ENCODE measurements at regions not wholly inside any gene's neighbourhood (a gene's known extent, or its start where the extent isn't known, plus 50 kb on each side); places are given as distances from the start of the nearest gene placed in this dataset.

DNA sequence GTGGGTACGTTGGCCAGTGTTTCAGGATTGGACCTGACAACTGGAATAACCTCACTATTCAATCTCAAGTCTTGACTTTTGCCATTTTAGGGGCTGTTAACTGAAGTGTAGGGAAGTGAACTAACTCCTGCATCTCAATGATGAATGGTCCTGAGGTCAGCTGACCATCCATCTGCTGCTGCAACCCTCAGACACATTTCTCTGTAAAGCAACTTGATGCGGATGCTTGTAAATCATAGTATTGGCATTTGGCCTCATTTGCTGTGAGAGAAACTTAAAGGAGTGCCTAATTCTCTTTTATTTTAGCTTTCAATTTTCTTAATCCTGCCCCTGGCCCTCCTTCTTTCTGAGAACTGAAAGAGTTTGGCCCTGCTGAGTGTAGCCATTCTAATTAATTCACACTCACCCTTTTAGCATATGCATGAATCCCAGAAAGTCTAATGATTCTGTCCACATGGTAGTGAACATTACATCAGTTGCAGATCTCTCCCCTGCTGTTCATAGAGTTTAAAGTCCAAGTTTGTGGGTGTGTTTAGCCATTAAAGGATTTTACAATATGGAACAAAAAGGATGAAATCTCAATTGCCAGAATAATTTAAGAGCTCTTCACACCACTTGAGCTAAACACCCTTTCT lies 1531.4 kb upstream of the SLC10A2 start:
- DNase-seq, result no peak

DNA sequence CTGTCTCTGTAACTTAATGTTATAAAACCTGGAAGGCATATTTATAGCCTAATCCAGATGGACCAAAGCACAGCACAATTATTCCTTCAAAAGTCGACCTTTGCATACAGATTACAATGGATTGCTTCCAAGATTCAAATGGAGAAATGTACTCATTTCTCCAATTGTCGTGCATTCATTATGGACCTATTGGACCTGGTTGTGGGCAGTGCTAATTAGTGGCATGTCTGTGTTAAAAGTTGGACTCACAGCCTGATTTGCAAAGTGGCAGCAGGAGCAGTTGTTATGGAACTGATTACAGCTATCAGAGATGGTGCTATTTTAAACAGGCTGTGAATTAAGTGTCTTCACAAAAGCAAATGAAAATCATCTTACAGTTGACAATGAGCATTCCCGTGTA lies 1529.3 kb upstream of the SLC10A2 start:
- no peak for DNase-seq

GRCh38 chr13:104594806-104595205 lies 1528.6 kb upstream of the SLC10A2 start:
- DNase-seq, result no peak

DNA sequence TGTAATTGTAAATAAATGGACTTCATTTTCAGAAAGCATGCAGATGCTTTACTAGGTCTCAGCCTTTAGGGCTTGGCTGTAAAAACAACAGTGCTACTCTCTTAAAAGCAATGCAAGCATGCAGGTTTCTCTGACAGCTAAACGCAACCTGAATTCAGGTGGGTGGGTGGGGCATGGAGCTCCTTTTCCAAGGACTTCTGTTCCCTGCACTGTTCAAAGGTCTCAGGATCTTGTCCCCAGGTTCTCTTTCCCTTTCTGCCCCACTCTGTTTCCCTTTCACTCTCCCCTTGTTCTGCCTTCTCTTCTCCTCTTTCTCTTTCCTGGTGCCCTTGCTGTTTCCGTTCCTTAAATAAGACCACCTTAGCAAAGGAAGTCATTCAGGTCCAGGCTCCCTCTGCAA lies 1527.5 kb upstream of the SLC10A2 start:
- DNase-seq, result no peak

- no peak for DNase-seq
Observed at GRCh38 chr13:104593251-104593576, 1527.0 kb upstream of the SLC10A2 start.

- no peak for DNase-seq
Observed at GRCh38 chr13:104592545-104593250, 1526.5 kb upstream of the SLC10A2 start.

DNA sequence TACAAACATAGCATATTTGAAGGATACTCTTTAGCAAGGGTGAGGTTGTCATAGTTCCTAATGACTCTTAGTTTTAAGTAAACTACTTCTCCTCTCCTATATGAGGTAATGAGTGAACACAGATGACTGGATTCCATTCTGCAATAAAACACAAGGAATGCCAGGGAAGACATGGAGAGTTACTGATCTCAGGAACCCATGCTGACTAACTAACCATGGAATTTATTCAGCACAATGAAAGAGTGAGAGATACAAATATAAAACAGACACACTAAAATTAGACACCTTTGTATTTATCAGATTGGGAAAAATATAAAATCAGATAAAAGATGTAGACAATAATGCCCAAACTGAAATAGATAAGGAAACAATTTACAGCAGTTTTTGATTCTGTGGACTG lies 1525.9 kb upstream of the SLC10A2 start:
- no peak for DNase-seq

DNA sequence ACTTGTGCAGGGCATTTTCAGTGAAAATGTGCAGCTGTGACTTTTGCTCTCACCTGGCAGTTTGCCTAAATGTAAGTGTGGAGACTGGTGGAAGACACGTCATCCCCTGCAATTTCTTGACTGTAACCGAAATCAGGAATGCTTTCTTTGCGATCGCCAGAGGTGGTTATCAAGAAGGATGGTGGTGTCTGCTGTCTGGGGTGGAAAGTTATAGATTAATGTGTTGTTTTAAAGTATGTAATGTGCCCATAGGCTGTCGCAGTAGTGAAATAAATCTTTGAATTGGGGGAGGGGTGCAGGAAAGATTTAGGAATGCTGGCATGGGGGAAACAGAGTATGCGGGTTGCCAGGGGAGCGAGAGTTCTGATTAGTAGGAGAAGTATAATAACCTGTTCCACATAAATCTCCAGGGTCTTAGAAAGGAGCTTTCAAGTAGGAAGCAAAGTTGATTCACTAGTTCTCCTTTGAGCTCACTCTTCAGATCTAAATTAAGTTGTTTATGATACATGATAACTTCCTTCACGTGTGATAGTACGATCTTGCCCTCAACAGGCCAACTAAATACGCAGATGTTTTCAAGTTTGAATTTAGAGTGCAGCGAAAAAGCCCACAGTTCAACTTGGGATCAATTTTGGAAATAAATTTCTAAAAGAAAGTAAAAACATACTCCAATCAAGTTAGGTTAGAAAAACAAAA lies 1520.0 kb upstream of the SLC10A2 start:
- no peak for DNase-seq

DNA sequence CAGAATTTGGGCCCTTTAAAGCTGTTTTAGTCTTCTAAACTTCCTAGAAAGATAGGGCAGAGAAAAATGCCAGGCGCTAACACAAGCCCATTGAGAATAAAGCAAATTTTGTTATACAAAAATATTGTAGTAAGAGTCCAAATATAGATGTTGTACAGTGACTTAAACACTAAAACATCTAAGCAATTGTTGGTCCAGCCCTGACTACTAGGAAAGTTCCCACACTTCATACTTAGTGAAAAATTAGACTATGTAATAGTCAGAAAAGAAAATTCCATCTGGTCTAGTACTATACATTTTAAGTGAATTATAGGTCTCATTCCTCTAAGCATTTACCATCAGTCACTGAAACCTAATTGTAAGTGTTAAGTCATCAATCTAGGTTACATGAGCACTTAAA lies 1518.3 kb upstream of the SLC10A2 start:
- DNase-seq, result no peak

DNA sequence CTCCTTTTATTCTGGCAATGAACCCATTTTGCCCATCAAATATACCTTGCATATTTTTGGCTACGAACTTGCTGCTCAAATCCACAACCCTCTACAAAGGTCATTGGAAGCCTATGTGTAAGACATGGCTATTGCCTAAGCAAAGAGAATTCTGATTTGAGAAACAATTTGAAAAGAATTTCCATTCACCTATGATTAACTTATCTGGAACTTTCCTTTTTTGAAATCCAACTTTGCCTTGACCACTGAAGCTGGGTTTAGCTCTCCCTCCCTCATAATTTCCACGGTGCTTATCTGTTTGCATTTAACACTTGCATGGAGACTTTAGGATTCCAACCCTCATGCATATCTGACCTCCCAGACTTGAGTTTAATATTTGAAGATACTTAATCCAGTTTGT lies 1514.7 kb upstream of the SLC10A2 start:
- DNase-seq, result no peak

- DNase-seq, result no peak
Observed at GRCh38 chr13:104577071-104577815, 1511.0 kb upstream of the SLC10A2 start.

DNA sequence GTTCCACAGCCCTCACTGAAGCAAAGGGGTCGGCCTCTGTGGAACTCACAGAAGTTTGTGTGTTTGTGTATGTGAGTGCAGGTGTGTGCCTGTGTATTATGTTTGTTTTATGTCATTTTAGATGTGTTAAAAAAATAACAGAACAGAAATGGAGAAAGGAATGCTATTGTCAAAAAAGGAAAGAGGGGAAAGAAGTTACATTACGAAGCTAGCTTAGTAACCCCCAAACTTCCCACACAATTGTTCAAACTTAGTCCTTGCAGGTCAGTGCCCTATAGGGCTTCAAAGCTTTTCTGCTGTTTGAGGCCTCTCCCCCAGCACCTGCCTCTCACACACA lies 1505.6 kb upstream of the SLC10A2 start:
- DNase-seq, result no peak

- DNase-seq, result peak in 12 of 14 donors; percentile 28 to 72 (median 64)
Observed at GRCh38 chr13:104571161-104571892, 1505.1 kb upstream of the SLC10A2 start.

DNA sequence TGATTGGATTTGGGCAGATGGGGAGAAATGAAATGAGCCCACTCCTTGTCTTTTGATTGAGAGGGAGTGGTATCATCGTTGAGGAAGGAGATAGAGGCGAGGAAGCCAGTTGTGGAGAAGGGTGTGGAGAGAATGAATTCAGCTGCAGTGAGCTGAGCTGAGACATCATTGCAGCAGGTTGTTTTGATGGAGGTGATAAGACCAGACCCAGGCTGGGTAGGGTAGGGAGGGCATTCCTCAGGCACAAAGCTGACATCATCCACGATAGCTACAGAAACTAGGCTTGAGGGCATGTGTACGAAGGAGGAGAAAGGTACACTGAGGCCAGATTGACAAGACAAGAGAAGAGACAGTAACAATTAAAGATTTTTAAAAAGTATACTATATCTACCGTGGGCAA lies 1500.9 kb upstream of the SLC10A2 start:
- no peak for DNase-seq

DNA sequence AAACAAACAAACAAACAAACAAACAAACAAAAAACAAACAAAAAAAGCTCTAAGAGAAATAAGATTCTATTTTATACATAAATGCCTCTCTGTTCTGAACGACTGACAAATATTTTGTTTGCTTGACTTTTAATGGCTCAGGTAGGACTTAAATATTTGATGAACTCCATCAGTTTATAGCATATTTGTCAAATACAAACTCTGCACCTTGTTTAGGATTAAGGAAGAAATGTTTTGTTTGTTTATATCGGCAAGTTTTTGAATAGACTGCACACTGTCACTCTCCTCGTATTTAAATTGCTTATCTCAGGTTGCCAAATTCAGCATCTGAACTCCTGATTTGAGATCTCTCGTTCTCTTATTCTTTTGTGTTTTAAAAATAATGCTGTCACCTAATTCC lies 1499.7 kb upstream of the SLC10A2 start:
- DNase-seq, result no peak

DNA sequence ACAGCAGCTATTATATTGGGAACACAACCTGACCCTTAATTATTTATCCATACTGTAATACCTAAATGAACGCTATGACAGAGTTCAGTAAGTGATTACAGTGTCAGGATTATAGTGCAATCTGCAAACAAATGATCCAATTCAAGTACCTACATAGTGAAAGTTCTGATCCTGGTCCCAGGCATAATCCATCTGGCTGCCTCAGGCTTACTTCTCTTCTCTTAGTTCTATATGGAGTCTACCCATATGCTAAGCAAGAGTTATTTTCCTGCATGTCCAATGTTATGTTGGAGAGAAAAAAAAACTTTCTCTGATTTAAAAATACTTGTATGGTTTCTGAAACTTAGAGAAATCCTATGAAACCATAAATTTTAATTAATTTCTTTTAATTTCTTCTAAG lies 1487.7 kb upstream of the SLC10A2 start:
- DNase-seq, result no peak

GRCh38 chr13:104553186-104553585 lies 1487.0 kb upstream of the SLC10A2 start:
- DNase-seq, result no peak

- DNase-seq, result no peak
Observed at GRCh38 chr13:104534847-104535246, 1468.6 kb upstream of the SLC10A2 start.

DNA sequence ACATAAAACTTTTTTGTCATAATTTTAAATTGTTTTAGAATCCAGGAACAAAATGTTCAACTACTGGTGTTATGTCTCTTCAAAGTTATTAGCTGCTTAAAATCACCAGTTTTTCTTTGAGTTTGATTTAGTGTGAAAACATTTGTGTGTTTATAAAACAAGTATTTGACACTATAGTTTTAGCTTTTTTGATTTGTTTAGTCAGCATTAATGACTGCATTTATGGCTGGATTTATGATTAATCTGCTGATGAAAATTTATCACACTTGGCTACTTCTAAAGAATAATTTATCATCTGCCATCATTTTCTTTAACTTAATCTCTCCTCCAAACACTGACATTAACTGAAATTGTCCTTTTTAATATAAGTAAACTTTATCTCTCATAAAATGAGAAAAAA lies 1465.9 kb upstream of the SLC10A2 start:
- no peak for DNase-seq

GRCh38 chr13:104530741-104531140 lies 1464.5 kb upstream of the SLC10A2 start:
- no peak for DNase-seq

DNA sequence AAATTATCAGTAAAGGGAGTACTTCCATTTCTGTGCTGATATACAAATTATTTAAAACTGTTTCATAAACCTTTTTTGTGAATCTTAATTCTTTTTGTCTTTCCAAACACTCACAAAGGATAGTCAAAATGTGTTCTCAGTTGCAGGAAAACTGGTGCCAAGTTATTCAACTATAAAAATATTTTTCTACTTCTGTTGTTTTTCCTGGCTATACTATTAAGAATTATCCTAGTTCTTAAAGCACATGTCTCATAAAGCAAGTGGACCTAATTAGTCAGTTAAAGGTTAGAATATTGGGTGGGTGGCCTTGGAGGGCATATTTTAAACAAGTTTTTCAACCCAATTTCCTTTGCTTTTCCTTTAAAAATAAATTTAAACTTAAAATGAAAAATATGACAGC lies 1460.3 kb upstream of the SLC10A2 start:
- DNase-seq, result no peak

DNA sequence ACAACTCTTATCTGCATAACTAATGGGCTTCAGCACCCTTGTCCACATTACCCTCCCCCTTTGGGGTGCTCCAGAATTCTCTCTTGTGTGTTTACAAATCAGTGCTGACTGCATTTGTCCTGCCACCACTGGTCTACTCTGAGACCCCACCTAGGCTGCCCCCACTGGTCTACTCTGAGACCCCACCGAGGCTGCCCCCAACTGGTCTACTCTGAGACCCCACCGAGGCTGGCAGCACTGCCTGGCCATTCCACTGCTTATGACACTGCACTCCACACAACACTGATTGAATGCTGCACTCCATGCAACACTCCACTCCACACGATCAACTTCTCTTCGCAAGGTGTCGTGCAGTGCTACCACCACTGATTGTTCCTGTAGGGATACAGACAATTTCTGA lies 1459.2 kb upstream of the SLC10A2 start:
- no peak for DNase-seq
